ENCODE measurements at regions not wholly inside any gene's neighbourhood (a gene's known extent, or its start where the extent isn't known, plus 50 kb on each side); places are given as distances from the start of the nearest gene placed in this dataset.

DNA sequence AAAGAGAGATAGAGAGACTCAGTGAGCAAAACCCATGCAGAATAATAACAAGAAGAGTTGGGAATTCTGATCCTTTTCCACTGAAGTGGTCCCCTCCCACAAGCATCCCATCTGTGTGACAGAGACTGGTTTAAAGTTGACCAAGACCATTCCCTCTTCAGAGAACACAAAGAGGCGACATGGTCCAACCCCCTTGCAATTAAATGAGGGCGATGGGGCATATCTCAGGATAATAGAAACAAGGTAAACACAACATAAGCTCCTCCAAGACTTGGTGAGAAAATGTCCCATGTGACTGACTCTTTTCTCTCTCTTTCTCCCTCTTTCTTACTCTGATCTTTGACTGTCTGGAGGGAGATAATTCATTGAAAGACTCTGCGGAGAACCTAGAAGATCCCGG lies 526.7 kb downstream of the SOX11 start (continued):
- TF ChIP-seq, protein P1, sequence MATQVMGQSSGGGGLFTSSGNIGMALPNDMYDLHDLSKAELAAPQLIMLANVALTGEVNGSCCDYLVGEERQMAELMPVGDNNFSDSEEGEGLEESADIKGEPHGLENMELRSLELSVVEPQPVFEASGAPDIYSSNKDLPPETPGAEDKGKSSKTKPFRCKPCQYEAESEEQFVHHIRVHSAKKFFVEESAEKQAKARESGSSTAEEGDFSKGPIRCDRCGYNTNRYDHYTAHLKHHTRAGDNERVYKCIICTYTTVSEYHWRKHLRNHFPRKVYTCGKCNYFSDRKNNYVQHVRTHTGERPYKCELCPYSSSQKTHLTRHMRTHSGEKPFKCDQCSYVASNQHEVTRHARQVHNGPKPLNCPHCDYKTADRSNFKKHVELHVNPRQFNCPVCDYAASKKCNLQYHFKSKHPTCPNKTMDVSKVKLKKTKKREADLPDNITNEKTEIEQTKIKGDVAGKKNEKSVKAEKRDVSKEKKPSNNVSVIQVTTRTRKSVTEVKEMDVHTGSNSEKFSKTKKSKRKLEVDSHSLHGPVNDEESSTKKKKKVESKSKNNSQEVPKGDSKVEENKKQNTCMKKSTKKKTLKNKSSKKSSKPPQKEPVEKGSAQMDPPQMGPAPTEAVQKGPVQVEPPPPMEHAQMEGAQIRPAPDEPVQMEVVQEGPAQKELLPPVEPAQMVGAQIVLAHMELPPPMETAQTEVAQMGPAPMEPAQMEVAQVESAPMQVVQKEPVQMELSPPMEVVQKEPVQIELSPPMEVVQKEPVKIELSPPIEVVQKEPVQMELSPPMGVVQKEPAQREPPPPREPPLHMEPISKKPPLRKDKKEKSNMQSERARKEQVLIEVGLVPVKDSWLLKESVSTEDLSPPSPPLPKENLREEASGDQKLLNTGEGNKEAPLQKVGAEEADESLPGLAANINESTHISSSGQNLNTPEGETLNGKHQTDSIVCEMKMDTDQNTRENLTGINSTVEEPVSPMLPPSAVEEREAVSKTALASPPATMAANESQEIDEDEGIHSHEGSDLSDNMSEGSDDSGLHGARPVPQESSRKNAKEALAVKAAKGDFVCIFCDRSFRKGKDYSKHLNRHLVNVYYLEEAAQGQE (IDR thresholded peaks at IDR 0.05; ENCODE audit: low read depth) = no peak
- TF ChIP-seq RAD21 (IDR thresholded peaks at IDR 0.05; ENCODE audit: low read depth) (no peak), FOSL1 (IDR thresholded peaks at IDR 0.05; ENCODE audit: low read depth) (no peak)
- TF ChIP-seq, protein P2, sequence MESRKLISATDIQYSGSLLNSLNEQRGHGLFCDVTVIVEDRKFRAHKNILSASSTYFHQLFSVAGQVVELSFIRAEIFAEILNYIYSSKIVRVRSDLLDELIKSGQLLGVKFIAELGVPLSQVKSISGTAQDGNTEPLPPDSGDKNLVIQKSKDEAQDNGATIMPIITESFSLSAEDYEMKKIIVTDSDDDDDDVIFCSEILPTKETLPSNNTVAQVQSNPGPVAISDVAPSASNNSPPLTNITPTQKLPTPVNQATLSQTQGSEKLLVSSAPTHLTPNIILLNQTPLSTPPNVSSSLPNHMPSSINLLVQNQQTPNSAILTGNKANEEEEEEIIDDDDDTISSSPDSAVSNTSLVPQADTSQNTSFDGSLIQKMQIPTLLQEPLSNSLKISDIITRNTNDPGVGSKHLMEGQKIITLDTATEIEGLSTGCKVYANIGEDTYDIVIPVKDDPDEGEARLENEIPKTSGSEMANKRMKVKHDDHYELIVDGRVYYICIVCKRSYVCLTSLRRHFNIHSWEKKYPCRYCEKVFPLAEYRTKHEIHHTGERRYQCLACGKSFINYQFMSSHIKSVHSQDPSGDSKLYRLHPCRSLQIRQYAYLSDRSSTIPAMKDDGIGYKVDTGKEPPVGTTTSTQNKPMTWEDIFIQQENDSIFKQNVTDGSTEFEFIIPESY (IDR thresholded peaks at IDR 0.05; ENCODE audit: extremely low read depth, insufficient replicate concordance, low read length) = no peak

DNA sequence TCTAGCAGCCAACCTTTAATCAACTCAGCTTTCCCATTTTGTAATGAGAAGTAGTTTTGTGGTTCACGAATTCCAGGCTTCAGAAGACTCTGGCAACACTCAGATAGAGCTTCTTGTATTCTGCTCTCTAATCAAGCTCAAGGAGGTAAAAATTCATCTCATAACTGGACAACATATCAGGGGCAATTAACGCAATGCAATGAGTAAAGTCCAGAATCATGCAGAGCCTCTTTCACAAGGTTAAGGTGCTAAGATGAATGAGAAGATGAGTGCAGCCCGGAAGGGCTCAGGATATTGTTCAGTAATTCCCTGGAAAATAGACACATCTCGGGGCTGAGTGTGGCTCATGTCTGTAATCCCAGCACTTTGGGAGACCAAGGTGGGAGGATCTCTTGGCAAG lies 527.7 kb downstream of the SOX11 start:
- Histone ChIP-seq H3K9me3 (ENCODE audit: control insufficient read depth in 1 of 2, insufficient read depth in 1 of 2, low read depth in 1 of 2, low read length in 2 of 2) (peaks cover 5 to 24% of the 10 kb centered on the region in 2 experiments; a peak in 2 of 4 replicates), H3K4me1 (ENCODE audit: control insufficient read depth in 1 of 2, insufficient read depth in 2 of 2, low read length in 2 of 2) (no peaks in the 10 kb centered on the region), H3K36me3 (ENCODE audit: control insufficient read depth in 1 of 2, insufficient read depth in 2 of 2, low read length in 2 of 2) (no peaks in the 10 kb centered on the region), H2AFZ (ENCODE audit: low read depth, low read length, poor library complexity, severe bottlenecking) (no peak overlapping the region), H3K4me2 (ENCODE audit: low read length) (no peak overlapping the region), H3K27me3 (ENCODE audit: insufficient read depth, low read length) (no peaks in the 10 kb centered on the region), H3K9ac (ENCODE audit: low read length) (no peak overlapping the region), H3K27ac (ENCODE audit: low read depth, low read length) (no peak overlapping the region), H4K20me1 (ENCODE audit: insufficient read depth) (no peaks in the 10 kb centered on the region), H3K9me2 (ENCODE audit: insufficient read depth) (no peaks in the 10 kb centered on the region), H3K79me2 (ENCODE audit: insufficient read depth, low read length) (no peaks in the 10 kb centered on the region), H3K4me3 (replicated peaks in 1 of 2; ENCODE audit: low read depth in 1 of 2, low read length in 2 of 2) (no peak overlapping the region)
- DNase-seq (ENCODE audit: low read depth, low spot score) (no peak), ATAC-seq (no peak)
- intact Hi-C loops (cut with micrococcal nuclease) = no loop called here
- no TSS peak for BruUV-seq (replicated peaks)
- TF ChIP-seq ZFX (IDR thresholded peaks at IDR 0.05) (no peak), CEBPB (IDR thresholded peaks at IDR 0.05; ENCODE audit: low read depth) (no peak), POLR2A (IDR thresholded peaks at IDR 0.05; ENCODE audit: borderline replicate concordance, extremely low read depth, insufficient read depth, insufficient read length) (no peak), JUND (IDR thresholded peaks at IDR 0.05) (no peak)
- TF ChIP-seq, protein P3, sequence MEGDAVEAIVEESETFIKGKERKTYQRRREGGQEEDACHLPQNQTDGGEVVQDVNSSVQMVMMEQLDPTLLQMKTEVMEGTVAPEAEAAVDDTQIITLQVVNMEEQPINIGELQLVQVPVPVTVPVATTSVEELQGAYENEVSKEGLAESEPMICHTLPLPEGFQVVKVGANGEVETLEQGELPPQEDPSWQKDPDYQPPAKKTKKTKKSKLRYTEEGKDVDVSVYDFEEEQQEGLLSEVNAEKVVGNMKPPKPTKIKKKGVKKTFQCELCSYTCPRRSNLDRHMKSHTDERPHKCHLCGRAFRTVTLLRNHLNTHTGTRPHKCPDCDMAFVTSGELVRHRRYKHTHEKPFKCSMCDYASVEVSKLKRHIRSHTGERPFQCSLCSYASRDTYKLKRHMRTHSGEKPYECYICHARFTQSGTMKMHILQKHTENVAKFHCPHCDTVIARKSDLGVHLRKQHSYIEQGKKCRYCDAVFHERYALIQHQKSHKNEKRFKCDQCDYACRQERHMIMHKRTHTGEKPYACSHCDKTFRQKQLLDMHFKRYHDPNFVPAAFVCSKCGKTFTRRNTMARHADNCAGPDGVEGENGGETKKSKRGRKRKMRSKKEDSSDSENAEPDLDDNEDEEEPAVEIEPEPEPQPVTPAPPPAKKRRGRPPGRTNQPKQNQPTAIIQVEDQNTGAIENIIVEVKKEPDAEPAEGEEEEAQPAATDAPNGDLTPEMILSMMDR (IDR thresholded peaks at IDR 0.05 in 2 of 3, conservative IDR thresholded peaks at IDR 0.05 in 1 of 3; ENCODE audit: borderline replicate concordance in 1 of 3, insufficient read depth in 1 of 3, low read depth in 2 of 3, low read length in 2 of 3) = no peak
- TF ChIP-seq, protein P2 (IDR thresholded peaks at IDR 0.05; ENCODE audit: extremely low read depth, insufficient replicate concordance, low read length) = no peak
- CTCF ChIA-PET = no interaction called here
- POLR2A ChIA-PET = no interaction called here
- RAD21 ChIA-PET (ENCODE audit: low non-redundant PET in 1 of 2, low total read pairs in 2 of 2, uncharacterized antibody in 2 of 2, unreplicated experiment in 2 of 2) = no interaction called here

Measured in HCT116 (cell line).